KG1 (cell line): ENCODE measurements at regions not wholly inside any gene's neighbourhood (a gene's known extent, or its start where the extent isn't known, plus 50 kb on each side); places are given as distances from the start of the nearest gene placed in this dataset.

Experiments used
- DNase-seq: peaks from one replicate; lab custom pipeline; 2025; lab: John Stamatoyannopoulos, UW

GRCh38 chr2:219692521-219692920 lies 65.1 kb downstream of the SLC4A3 start:
- DNase-seq: no peak

DNA sequence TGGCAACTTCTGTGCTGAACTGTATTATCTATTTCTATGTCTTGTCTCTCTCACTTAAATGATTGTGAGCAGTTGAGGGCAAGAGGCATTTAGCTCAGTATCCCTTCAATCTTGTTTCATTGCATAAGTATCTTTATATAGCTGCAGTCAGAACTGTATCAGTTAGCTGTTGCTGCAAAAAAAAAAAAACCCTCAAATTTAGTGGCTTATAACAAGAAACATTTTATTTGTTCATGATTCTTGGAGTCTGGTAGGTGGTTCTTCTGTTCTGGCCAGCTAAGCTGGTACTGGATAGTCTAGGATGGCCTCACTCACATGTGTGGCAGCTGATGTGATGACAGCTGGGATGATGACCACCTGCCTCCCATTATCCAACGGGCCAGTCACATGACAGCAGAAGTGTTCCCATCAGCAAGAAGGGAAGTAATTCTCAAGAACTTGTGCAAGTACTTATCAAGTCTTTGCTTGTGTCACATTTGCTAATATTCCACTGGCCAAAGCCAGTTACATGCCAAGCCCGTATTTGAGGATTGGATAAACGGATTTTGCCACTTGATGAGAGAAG lies 67.8 kb downstream of the SLC4A3 start:
- no peak for DNase-seq

- no peak for DNase-seq
These were observed 70.6 kb downstream of the SLC4A3 start for GRCh38 chr2:219697811-219698747.

GRCh38 chr2:219698748-219699439 lies 71.5 kb downstream of the SLC4A3 start:
- DNase-seq: no peak

DNA sequence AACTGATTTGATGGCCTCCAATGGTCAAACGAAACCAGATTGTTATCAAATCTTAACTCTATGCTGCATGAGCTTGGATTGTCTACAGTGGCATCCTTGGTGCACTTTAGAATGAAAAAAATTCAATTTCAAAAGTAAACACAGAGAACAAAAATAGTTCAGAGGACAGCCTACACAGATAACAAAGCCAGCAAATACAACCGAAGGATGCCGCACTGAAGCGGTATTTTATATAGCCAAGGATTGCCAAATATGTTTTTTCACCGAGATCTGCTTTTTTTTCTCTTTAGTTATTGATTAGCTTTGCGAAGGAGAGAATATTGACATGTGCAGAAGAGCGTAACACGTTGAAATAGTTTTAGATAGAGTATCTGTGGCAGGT lies 72.0 kb downstream of the SLC4A3 start:
- no peak for DNase-seq

GRCh38 chr2:219701847-219702634 lies 74.6 kb downstream of the SLC4A3 start:
- no peak for DNase-seq

DNA sequence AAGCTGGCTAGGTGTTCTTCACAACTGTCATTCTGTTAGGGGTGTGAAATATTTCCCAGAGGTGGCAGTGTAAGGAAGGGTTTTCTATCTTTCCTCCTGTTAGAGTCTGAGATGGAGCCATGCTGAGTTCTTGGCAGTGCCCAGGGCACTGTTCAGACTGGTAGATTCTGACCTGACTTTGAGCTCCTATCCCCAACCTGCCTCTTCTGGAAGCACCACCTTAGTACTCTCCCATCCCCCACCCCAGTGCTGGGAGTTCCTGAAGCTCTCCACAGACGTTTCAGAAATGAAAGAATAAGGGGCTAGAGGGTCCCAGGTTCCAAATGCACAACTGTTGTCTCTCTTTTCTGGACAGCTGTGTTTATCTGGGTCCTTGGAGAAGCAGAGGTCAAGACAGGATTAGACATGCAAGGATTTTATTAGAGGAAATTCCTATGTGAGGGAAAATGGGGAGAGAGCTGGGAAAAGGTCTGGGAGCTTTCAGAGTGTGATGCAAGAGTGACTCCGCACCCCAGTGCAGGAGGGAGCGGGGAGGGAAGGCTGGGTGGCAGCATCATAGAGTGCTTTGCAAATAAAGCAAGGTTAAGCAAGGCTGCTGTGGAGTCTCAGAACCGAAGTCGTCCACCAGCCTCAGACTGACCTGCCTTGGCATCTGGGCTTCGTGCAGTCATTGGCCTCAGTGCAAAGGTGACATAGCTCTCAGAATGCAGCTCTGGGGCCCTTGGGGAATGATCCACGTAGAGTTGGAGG lies 75.5 kb downstream of the SLC4A3 start:
- DNase-seq: no peak

DNA sequence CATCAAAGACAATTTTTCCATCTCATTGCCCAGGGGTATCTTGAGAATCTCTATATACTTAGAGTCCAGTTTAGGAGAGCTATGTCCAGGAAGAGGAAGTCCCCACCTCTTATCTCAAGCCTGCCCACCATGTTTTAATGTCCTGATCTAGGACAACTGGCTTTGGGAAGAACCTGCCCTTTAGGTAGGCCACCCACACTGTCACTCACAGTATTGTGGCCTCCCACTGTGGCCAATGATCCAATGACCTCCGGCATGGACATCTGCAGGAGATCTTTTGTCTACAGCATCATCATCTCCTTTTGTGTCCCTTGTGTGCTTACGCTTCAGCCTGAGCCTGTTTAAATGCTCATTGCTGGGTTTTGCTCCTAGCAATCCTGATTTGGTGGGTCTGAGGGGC lies 77.4 kb downstream of the SLC4A3 start:
- DNase-seq: no peak

DNA sequence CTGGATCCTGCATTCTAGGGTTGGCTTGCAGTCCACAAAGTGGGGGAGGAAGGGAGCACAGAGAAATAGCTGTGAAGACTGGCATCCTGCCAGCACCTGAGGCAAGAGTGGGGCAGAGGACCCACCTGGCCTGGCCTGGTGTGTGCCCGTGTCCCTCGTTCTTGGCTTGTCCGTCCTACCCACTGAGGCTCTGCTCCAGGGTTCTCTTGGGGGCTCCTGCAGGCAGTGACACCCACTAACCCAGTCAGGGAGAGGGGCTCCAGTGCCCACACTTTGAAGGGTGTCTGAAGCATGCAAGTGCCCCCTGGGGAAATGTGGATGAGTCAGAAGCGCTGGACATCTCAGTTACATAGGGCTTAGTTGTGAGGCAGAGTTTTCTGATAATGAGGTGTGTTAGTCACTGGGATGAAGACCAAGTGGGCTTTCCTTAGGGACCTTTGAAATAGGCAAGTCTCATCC lies 79.4 kb downstream of the SLC4A3 start:
- no peak for DNase-seq

DNA sequence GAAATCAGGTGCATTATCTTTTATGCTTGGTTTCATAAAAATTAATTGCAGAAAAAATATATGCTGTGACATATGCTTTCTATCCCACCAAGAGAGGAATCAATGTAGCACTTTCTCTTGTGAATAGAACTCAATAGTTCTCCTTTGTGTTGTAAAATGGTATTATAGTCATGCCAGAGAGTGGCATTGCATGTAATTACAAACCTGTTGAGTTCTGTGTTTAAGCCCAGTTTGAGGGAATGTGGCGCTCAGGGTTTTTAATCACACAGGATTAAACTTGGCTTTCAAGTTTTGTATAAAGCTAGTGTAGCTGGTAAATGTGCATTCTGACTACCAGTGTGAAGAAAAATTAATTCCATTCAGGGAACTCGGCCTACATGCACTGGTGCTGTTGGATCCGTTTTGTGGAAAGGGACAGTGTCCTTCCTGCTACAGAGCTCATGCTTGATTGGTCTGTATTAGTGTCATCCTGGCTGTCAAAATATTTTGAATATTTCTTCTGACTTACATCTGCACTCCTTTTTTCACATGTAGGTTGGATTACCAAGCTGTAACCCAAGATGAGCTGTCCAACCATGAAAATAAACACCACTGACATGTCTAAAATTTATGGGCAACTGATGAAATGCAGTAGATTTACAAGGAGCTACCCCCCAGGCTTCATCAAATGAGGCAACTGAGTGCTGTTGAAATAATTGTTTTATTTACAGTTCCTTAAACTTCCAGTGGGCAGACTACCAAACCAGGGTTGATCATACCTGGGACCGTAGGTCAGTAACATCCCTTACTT lies 80.3 kb downstream of the SLC4A3 start:
- no peak for DNase-seq

GRCh38 chr2:219709331-219709761 lies 81.9 kb downstream of the SLC4A3 start:
- no peak for DNase-seq

DNA sequence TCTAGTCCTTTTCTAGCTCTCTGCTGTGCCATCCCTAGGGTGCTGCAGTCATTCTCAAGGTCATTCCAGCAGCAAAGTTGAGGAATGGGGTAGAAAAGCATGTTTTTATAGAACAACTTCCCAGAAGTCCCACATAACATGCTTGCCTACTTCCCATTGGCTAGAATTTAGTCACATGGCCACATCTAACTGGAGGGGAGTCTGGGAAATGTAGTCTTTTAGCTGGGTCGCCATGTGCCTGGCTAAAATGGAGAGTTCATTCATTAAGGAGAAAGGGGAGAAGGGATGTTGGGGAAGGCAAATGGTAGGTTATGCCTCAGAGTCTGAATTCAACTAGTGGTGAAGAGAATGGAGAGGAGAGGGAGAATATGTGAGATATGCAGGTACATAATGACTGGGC lies 85.7 kb downstream of the SLC4A3 start:
- DNase-seq: no peak

DNA sequence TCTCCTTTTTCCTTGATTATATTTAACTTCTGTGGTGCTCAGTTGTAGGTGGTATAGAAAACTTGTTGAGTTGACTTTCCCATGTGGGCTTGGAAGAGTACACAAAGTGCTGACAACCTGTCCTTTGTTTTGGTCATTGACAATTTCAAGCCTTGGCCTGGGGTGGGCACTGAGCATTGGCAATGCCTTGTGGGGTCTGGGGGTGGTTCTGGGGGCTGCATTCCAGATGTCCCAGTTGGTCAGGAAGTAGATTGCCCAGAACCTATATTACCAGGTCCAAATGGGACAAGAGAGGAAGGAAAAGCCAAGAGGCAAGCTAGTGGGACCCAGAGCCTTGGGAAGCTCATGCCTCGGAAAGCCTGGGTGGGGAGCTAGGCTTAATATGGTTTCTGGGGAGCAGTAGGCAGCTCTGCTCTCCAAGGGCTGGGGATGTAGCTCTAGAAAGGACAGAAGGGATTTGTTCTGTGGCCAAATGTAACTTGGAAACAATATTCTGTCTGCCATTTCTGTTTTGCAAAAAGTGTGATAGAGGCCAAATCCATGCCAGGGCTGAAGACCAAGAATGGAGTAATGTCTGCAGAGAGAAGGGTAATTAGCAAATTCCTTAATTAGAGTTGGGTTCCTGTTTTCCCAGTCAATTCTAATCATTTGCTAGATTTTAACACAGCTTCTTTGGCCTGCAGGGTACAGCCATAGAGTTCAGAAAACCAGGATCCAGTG lies 87.4 kb downstream of the SLC4A3 start:
- DNase-seq: no peak

GRCh38 chr2:219718066-219718465 lies 90.6 kb downstream of the SLC4A3 start:
- DNase-seq: no peak

GRCh38 chr2:219719521-219719920 lies 92.1 kb downstream of the SLC4A3 start:
- no peak for DNase-seq

GRCh38 chr2:219720956-219721355 lies 93.5 kb downstream of the SLC4A3 start:
- DNase-seq: no peak

GRCh38 chr2:219722276-219722879 lies 94.9 kb downstream of the SLC4A3 start:
- DNase-seq: no peak

DNA sequence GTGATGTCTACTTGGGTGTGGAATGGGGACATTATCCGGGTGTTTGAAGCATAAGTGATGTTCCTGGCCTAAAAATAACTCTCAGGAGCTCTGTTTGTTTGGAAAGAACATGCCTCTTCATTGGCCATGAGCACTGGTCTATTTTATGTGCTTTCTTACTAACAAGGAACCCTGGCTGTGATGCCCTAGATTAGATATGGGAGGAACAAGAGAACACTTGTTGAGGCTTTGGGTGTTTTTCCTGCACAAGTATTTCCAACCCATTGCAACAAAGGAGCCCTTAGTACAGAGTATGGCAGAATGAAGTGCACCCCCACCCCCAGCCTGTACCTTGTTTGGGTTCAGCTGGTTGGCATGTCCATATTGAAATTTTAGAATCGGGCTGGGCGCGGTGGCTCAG lies 95.9 kb downstream of the SLC4A3 start:
- no peak for DNase-seq

DNA sequence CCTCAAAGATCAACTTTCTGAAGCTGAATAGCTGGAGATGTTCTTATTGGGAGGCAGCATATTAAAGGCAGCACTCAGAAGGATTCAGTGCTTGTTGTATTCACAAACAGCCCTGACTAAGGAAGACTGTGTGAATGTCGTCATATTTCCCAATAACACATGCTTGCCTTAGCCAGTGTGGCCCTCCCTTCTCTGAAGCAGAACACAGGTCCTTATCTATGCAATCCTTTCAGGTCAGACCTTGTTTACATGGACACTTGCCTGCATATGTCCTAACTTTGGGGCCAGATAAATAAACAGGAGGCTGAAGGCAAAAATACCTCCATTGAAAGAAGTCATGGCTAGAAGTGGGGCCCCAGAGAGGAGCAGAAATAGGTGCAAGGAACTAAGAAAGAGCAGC lies 97.2 kb downstream of the SLC4A3 start:
- no peak for DNase-seq
